Dermis blood vessel endothelial cell (primary cell): ENCODE measurements at regions not wholly inside any gene's neighbourhood (a gene's known extent, or its start where the extent isn't known, plus 50 kb on each side); places are given as distances from the start of the nearest gene placed in this dataset.
"Not testable (repeated sequence)": the region's sequence is repeated elsewhere in the genome, so short reads cannot be mapped to it uniquely, and the experiment has no call there.

Source experiments
- DNase-seq: peaks from one replicate; pipeline ENCODE4 v3.0.0; 2010

- DNase-seq: not testable (repeated sequence)
These were observed 352.5 kb downstream of the KCNJ18 start for GRCh38 chr17:22044706-22045246.

GRCh38 chr17:22047521-22047920 is 355.2 kb downstream of the KCNJ18 start:
- not testable (repeated sequence) for DNase-seq

GRCh38 chr17:22048226-22048625 is 355.9 kb downstream of the KCNJ18 start:
- not testable (repeated sequence) for DNase-seq

GRCh38 chr17:22050766-22051165 is 358.4 kb downstream of the KCNJ18 start:
- DNase-seq: not testable (repeated sequence)

- not testable (repeated sequence) for DNase-seq
These were observed 360.4 kb downstream of the KCNJ18 start for GRCh38 chr17:22052715-22053114.

- DNase-seq: not testable (repeated sequence)
These were observed 364.2 kb downstream of the KCNJ18 start for GRCh38 chr17:22056566-22056965.

GRCh38 chr17:22075918-22076317 is 383.6 kb downstream of the KCNJ18 start:
- not testable (repeated sequence) for DNase-seq

GRCh38 chr17:22088589-22088988 is 396.3 kb downstream of the KCNJ18 start:
- not testable (repeated sequence) for DNase-seq

GRCh38 chr17:22090263-22090935 is 398.1 kb downstream of the KCNJ18 start:
- DNase-seq: no peak

GRCh38 chr17:22091041-22091679 is 398.8 kb downstream of the KCNJ18 start:
- DNase-seq: not testable (repeated sequence)

GRCh38 chr17:22091840-22092239 is 399.5 kb downstream of the KCNJ18 start:
- not testable (repeated sequence) for DNase-seq

- DNase-seq: not testable (repeated sequence)
These were observed 403.1 kb downstream of the KCNJ18 start for GRCh38 chr17:22095414-22095813.

- DNase-seq: not testable (repeated sequence)
These were observed 407.3 kb downstream of the KCNJ18 start for GRCh38 chr17:22099633-22100032.

- no peak for DNase-seq
These were observed 409.9 kb downstream of the KCNJ18 start for GRCh38 chr17:22102177-22102576.

GRCh38 chr17:22116720-22117119 is 424.4 kb downstream of the KCNJ18 start:
- DNase-seq: not testable (repeated sequence)

GRCh38 chr17:22117401-22117800 is 425.1 kb downstream of the KCNJ18 start:
- DNase-seq: not testable (repeated sequence)

- DNase-seq: not testable (repeated sequence)
These were observed 426.7 kb downstream of the KCNJ18 start for GRCh38 chr17:22119016-22119415.

- DNase-seq: not testable (repeated sequence)
These were observed 427.4 kb downstream of the KCNJ18 start for GRCh38 chr17:22119751-22120150.

- no peak for DNase-seq
These were observed 431.4 kb downstream of the KCNJ18 start for GRCh38 chr17:22123536-22124281.

GRCh38 chr17:22128171-22128570 is 435.8 kb downstream of the KCNJ18 start:
- no peak for DNase-seq

GRCh38 chr17:22128723-22129122 is 436.4 kb downstream of the KCNJ18 start:
- DNase-seq: no peak

- DNase-seq: not testable (repeated sequence)
These were observed 437.6 kb downstream of the KCNJ18 start for GRCh38 chr17:22129920-22130319.

GRCh38 chr17:22131740-22132139 is 439.4 kb downstream of the KCNJ18 start:
- no peak for DNase-seq
